ENCODE measurements at regions not wholly inside any gene's neighbourhood (a gene's known extent, or its start where the extent isn't known, plus 50 kb on each side); places are given as distances from the start of the nearest gene placed in this dataset.
"Not testable (repeated sequence)": the region's sequence is repeated elsewhere in the genome, so short reads cannot be mapped to it uniquely, and the experiment has no call there.

DNA sequence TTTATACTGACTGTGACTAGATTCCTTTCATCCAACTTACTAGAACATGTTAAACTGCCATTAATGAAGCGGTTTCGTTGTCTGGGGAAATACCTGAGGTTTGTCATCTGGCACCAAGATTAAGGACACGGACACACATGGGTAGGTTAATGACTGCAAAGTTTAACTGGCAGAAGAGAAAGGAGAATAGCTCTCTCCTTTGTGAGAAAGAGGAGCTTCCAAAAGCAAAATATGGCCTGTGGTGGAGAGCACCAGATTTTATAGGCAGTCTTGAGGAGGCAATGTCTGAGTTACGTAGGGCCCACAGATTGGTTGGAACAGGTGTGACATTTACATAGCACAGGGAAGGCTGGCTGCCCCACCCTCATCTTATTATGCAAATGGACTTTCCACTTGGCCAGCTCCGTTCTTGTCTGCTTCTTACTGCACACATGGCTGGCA is 1193.0 kb upstream of the CELF2 start:
- DNase-seq (ENCODE audit: low spot score): no peak
- ATAC-seq: no peak

DNA sequence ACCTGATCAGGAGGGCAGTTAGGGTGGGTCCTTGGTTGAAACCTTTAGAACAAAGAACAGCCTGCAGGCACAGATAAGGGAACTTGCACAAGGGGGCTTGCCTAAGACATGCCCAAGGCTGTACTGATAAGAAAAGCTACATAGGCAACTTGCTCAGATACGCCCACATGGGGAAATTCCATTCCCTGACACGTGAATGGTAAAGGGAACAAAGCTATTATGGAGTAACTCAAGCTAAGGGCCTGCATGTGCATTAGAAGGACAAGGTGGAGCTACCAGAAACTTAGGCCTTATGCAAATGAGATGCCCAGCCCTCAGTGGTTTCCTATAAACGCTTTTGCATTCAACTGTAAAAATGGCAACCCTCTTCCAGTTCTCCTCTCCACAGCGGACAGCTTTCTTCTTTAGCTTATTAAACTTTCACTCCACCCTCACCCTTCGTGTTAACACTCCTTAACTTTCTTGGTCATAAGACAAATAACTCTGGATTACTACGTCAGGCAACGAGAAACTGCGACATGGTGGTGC is 1192.1 kb upstream of the CELF2 start:
- no peak for ATAC-seq
- DNase-seq (ENCODE audit: low spot score): no peak

DNA sequence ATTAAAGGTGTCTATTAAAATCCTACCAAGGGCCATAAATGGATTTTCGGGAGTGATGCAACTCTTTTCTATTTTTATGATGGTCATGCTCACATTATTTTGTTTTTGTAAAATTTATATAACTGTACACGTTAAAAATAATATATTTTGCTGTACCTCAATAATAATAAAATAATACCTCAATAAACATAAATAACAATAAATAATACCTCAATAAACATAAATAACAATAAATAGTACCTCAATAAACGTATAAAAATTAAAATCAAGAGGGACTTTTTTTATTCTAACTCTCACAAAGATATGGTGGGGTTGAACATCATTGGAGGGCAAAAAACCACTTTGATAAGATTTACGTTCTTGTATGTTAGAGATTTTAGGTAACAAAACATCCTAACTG is 1189.6 kb upstream of the CELF2 start:
- no peak for ATAC-seq
- DNase-seq (ENCODE audit: low spot score): no peak

DNA sequence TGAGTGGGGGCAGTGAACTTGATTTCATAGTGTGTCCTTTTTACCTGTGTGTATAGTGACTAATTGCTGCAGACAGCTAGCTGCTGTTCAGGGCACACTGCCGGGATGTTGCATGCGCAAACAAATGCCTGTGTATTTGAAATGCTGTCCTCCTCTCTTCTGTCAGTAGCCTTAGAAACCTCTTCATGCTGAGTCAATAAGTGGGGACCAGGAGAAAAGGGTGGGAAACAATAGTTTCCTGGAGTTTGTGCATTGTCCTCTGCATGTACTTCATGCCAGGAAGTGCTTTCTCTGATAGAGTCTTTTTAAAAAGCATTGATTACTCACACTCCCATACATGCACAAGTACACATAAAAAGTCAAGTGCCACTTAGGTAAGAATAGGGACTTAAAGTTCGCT is 1183.7 kb upstream of the CELF2 start:
- no peak for ATAC-seq
- no peak for DNase-seq (ENCODE audit: low spot score)

DNA sequence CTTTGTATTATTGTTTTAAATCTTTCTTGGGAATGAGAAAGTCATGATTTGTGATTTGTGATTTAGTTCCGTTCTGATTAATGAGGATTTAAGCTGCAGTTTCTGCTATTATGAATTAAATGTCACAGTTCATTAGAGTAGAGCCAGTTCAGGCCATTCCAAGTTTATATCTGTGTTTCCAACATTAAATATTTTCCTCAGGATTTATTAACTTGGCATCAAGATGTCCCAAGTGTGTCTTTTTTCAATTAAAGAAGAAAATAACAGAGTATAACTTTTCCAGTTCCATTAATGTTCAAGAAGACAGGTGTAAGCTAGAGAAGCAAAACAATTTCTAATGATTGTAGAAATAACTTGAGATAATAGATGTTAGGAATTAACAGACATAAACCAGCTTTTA is 1183.2 kb upstream of the CELF2 start:
- ATAC-seq (no peak), DNase-seq (ENCODE audit: low spot score) (no peak)

DNA sequence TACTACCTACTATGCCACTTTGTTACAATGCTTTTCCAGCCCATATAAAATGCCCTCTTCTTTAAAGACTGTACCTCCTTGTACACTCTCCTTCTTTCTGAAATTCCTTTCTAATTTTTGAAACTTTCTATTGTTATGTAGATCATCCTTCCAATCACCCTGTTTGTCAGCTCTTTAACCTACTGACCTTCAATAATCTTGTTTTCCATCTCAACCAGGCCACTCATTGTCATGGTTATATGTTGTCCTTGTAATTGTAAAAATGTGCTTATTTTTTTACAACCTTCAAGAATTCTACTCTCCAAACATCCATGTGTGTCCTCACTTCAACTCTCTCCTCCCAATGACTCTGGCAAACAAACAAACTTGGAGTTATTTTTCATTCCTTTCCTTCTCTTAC is 1172.6 kb upstream of the CELF2 start:
- no peak for DNase-seq (ENCODE audit: low spot score)
- no peak for ATAC-seq

DNA sequence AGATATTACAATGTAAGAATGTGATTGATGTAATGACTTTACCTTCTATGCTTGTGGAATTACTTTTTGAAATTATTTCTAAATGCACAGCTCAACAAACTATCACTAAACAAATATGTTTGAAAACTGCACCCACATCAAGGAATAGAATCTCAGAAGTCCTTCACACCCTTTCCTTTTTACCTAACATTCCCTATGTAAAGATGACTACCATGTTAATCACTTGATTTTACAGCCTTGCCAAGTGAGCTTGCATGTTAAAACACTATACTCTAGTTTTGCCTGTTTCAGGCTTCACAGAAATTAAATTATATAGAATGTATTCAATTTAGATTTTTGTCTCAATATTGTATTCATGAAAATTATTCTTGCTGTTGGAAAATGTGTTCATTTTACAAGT is 1169.4 kb upstream of the CELF2 start:
- DNase-seq (ENCODE audit: low spot score) (no peak), ATAC-seq (no peak)

DNA sequence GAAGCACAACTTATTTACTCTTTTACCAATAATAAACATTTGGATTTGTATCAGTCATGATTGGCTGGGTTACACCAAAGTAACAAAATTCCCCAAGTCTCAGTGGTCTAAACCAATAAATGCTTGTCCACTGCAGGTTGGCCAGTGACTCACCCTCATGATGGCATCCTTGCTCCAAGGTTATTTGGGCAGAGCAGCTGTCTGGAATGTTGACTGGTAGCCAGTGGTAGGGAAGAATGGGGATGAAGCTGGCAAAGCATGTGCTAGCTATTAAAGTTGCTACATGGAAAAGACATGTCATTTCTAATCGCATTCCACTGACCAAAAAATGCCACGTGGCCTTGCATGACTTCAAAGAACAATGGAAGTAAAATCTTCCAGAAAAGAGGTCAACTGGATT is 1168.7 kb upstream of the CELF2 start:
- ATAC-seq (no peak), DNase-seq (ENCODE audit: low spot score) (no peak)

DNA sequence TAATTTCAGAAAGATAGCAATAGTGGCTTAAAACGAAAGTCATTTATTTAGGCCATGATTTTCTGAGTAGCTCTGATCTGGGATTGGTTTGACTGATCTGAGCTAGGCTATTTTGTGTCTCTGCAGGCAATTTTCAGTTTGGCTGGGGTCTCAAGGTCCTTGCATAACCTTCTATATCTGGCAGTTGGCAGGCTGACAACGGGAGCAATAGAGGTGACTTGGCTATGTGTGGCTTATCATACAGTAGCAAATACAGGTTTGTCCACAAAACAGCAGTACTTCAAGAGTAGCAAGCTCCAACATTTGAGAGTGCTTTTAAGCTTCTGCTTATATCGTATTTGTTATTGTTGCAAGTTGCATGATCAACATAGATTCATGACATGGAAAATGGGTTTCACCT is 1167.3 kb upstream of the CELF2 start:
- ATAC-seq: no peak

DNA sequence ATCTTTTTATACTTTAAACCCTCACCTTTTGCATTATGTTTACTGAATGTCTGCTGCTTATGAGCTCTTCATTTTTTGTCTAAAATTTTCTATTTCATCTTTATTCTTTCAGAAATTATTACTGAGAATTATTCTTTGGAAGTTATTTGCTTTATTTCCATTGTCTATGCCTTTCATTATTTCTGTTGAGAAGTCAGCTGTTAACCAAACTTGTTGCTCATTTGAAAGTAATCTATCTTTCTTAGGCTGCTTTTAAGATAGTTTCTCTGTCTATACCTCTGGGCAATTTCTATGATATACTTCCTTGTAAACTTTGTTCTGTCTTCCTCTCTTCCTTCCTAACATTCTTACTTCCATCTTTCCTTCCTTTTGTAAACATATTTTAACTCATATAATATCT is 1165.9 kb upstream of the CELF2 start:
- no peak for DNase-seq (ENCODE audit: low spot score)
- ATAC-seq: no peak

More for the DNA sequence above, 1167.3 kb upstream of the CELF2 start:
- DNase-seq (ENCODE audit: low spot score): no peak

DNA sequence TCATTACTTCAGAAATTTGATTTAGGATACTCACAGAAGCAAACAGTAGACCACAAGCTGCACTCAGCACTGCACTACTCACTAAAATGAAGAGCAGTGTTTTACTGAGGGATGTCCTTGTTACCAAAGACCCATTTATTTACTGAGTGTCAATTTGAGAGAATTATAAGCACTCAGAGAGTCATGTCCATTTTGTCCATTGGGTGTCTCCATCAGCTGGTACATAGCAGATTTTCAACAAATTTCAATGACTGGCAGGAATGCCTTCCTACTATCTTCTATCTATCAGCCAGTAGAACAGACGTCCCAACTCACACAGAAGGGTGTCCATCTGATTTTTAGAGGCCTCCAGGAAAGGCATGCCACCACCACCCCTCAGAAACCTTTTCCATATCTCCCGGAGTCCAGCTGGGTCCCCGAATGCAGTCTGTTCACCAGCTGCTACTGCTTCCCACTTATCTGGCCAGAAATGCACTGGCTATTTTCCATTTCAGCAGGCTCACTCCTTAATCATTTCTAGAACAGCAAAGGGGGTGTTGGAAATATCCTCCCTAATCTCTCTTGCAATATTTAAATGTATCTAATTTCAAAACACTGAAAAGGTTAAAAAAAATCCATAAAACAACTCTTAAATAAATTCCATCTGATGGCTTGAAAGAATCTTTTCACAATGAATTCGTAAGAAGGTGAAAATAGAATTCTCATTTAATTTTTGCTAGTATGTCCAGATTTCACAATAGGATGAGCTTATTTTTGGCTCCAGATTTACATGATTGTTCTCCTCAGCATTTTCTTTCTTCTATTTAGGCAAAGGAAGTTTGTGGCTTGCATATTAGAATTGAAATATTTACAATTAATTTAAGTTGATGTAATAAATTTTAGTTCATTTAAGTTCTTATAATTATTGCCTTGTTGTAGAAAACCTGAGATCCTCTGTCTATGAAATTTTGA is 1164.0 kb upstream of the CELF2 start:
- DNase-seq (ENCODE audit: low spot score): no peak
- ATAC-seq: no peak

DNA sequence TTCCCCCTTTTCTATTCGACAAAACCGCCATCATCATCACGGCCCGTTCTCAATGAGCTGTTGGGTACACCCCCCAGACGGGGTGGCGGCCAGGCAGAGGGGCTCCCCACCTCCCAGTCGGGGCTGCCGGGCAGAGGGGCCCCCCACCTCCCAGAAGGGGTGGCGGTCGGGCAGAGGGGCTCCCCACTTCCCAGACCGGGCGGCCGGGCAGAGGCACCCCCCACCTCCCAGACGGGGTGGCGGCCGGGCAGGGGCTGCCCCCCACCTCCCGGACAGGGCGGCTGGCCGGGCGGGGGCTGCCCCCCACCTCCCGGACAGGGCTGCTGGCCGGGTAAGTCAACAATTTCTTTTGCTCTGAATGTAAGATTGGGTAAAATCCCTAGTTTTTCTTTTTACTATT is 1162.2 kb upstream of the CELF2 start:
- DNase-seq (ENCODE audit: low spot score); ATAC-seq: not testable (repeated sequence)

DNA sequence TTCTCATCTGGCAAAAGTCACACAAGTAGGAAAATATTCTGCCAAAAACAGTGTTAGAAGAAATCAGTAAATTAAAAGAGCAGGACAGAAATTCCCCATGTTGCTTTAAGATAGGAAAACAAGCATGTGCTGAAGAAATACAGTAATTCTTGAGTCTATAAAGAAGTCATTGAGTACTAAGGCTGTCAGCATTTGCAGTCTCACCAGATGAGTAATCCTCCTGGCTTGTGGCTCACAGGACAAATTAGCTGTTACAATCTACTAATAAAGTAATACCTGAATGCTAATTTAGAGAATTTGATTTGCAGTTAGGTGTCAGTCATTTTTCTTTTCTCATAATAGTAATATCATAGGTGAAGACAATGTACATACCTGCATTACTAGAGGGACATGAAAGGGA is 1158.9 kb upstream of the CELF2 start:
- ATAC-seq: no peak
- no peak for DNase-seq (ENCODE audit: low spot score)

DNA sequence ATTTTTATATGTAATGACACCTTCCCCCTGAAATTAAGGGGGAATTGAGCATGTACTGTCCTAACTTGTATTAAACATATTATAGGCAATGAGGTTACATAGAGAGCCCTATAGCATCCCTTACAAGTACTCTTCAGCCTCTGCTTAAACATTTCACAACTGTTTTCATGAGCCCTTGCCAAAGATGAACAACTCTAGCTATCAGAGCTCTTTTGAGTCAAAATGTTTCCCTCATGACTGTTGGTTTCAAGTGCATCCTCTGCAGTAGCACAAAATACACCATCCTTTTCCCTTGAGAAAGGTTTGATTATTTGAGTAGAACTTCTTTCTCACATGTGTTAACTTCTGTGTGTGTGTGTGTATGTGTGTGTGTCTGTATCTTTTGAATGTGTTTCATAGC is 1157.6 kb upstream of the CELF2 start:
- no peak for ATAC-seq
- DNase-seq (ENCODE audit: low spot score): no peak

DNA sequence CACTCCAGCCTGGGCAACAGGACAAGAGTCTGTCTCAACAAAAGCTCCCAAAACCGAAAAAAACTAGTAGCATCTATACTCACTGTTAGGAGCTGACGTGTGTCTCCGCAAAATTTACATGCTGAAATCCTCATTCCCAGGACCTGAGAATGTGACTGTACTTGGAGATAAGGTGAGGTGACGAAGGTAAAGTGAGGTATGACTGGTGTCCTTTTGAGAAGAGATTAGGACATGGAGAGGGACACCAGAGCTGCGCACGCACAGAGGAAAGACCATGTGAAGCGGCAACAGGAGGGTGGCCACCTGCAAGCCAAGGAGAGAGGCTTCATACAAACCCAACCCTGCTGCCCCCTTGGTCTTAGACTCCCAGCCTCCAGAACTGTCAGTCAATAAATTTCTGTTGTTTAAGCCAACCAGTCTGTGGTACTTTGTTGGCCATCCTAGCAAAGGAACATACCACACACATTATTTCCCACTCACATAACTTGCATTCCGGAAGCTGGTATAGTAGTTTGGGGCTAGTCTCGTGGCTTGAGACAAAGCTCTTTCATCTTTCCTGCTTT is 1154.0 kb upstream of the CELF2 start:
- ATAC-seq (no peak), DNase-seq (ENCODE audit: low spot score) (no peak)

DNA sequence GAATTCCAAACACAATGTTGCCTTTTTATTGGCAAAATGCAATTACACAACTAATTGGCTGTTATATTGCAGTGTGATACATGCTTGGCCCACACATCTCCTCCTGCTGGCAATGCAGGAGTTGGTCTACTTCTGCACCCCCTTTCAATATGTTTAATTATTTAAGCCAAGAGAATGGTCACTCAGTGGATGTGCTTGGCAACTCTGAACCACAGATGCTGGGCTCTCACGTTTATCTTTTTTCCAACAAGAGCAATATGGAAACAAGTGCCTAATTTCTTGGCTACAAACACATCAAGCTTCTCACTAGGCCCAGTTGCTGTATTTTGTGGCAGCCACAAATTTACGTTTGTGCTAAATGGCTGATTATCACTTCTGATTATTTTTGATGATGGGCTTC is 1149.2 kb upstream of the CELF2 start:
- no peak for ATAC-seq

DNA sequence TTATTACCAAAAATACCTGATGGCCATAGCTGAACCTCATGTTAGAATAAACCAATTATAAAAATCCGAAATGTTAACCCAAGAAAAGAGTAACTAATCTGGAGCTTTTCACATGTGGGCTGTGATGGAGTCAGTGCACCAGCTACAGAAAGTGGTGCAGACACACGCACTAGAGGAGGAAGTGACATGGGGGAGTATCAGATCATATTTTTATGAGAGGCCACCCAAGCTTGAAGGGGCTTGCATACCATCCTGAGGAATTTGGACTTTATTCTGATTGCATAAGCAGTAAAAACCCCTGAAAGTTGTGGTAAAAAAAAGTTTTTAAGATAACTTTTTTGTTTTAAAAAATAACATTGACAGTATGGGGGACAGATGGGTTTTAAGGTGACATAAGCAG is 1148.5 kb upstream of the CELF2 start:
- ATAC-seq (no peak), DNase-seq (ENCODE audit: low spot score) (no peak)

More for the DNA sequence above, 1149.2 kb upstream of the CELF2 start:
- DNase-seq (ENCODE audit: low spot score): no peak

DNA sequence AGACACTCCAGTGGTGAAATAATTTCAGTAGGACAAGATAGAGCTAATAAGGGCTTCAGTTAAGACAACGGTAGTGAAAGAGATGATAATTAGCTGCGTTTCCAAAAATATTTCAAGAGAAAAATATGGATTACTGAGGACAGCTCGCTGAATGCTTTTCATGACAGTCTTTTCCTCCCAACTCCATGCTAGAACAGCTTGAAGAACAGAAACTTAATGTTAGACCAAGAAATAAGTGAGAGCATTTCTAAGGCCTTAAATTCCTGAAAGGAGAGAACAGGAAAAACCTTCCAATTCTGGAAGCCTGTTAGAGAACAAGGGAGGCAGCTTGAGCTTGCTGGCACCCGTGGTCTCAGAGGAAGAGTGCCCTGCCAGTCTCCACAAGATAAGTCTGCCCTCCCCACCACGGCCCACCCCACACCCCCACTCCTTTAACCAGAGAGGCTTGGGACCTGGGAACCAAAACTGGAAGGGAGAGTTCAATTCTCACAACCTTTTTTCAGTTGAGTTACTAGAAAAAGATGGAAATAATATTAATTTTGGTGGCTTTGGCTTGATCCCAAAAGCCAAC is 1148.0 kb upstream of the CELF2 start:
- DNase-seq (ENCODE audit: low spot score): no peak
- ATAC-seq: no peak

DNA sequence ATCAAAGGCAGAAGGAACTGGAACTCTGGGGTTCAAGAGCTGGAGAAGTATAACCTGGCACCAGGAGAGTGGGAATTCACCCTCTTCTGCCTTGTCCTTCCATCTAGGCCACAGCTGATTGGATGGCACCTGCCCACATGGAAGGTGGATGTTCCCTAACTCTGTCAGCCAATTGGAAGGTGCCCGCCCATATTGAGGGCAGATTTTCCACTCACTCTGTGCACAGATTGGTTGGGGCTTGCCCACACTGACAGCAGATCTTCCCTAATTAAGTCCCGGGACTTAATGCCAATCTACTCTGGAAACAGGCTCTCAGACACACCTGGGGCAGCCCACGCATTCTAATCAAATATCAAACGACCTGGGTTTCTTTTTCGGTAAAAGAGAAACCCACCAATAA is 1142.3 kb upstream of the CELF2 start:
- no peak for ATAC-seq
- no peak for DNase-seq (ENCODE audit: low spot score)

DNA sequence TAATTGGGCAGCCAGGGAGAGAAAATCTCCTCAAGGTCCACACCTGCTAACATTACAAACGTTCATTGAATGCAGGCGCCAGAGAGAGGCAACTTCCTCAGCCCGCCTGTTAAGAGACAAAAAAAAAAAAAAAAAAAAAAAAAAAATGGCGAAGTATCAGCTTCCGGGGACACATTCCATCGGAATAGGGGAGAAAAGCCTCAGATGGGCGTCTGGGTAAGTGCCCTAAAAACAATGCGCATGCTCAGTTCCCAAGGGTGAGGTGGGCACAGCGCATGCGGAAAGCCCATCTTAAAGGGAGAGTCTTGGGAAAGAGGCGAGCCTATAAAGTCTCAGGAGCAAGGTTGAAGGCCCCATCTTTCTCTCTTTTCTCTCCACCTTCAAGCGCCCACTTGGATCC is 1139.7 kb upstream of the CELF2 start:
- no peak for ATAC-seq
- no peak for DNase-seq (ENCODE audit: low spot score)

DNA sequence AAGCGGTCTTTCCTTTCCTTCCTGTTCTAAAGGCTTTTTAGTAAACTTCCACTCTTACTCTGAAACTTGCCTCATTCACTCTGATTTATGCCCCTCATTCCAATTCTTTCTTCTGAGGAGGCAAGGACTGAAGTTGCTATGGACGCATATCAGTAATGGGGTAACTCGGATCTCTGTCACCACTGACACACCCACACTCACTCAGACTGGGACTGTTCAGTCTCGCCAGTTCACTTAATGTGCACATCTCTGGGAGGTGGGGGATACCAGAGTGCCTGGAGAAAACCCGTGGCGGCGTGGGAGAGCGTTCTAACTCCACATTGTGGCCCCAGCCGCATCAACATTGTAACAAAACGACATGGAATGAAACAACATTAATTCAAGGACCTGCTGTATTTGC is 1139.3 kb upstream of the CELF2 start:
- ATAC-seq (no peak), DNase-seq (ENCODE audit: low spot score) (no peak)

DNA sequence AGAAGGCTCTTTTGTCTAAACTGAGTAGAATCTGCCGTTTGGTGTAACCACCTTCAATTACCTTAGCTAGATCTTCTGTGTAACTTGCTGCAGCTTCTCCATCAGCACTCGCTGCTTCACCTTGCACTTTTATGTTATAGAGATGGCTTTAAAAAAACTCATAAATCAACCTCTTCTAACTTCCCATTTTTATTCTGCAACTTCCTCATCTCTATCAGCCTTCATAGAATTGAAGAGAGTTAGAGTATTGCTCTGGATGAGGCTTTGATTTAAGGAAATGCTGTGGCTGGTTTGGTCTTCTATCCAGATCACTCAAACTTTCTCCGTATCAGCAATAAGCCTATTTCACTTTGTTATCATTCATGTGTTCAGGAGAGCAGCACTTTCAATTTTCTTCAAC is 1131.9 kb upstream of the CELF2 start:
- ATAC-seq: no peak
- no peak for DNase-seq (ENCODE audit: low spot score)

Measured in left lobe of liver (tissue), 2 donors.